HEK293T (cell line): ENCODE measurements at regions not wholly inside any gene's neighbourhood (a gene's known extent, or its start where the extent isn't known, plus 50 kb on each side); places are given as distances from the start of the nearest gene placed in this dataset.

Experiments used
- CTCF ChIA-PET: fragments of 350-600 bp; formaldehyde crosslinking; extraction: SDS; loops from one replicate; lab custom pipeline; 2021; ENCODE audit warnings: antibody characterized with exemption, inconsistent platforms; lab: Yijun Ruan, JAX
- POLR2A ChIA-PET: fragments of 350-600 bp; formaldehyde crosslinking; extraction: SDS; loops from one replicate; lab custom pipeline; 2020; ENCODE audit warnings: antibody characterized with exemption, inconsistent platforms; lab: Yijun Ruan, JAX
- DNase-seq: peaks from one replicate; pipeline ENCODE4 v3.0.0; 2012; ENCODE audit warnings: mixed read lengths; ENCODE audit errors: extremely low spot score
- ARNT ChIP-seq: fragments of 450-650 bp; IDR thresholded peaks from 2 replicates; pipeline ENCODE4 v1.6.1; 2017; ENCODE audit warnings: mild to moderate bottlenecking
- BHLHE40 ChIP-seq: fragments of 450-650 bp; IDR thresholded peaks from 2 replicates; pipeline ENCODE4 v1.6.1; 2016; ENCODE audit warnings: mild to moderate bottlenecking, moderate library complexity, borderline replicate concordance
- CTBP1 ChIP-seq: fragments of 450-650 bp; IDR thresholded peaks from 2 replicates; pipeline ENCODE4 v1.6.1; 2016; ENCODE audit warnings: borderline replicate concordance
- ELF4 ChIP-seq: fragments of 450-650 bp; IDR thresholded peaks from 2 replicates; pipeline ENCODE4 v1.6.1; 2017; ENCODE audit warnings: antibody characterized with exemption
- FOXA1 ChIP-seq: fragments of 450-650 bp; IDR thresholded peaks from 2 replicates; pipeline ENCODE4 v1.6.1; 2016; ENCODE audit warnings: mild to moderate bottlenecking
- FOXK2 ChIP-seq: fragments of 450-650 bp; IDR thresholded peaks from 2 replicates; pipeline ENCODE4 v1.6.1; 2016; ENCODE audit warnings: mild to moderate bottlenecking
- FOXM1 ChIP-seq: fragments of 450-650 bp; IDR thresholded peaks from 2 replicates; pipeline ENCODE4 v1.6.1; 2017; ENCODE audit warnings: mild to moderate bottlenecking, borderline replicate concordance
- HDGF ChIP-seq: fragments of 450-650 bp; IDR thresholded peaks from 2 replicates; pipeline ENCODE4 v1.6.1; 2017; ENCODE audit warnings: antibody characterized with exemption, borderline replicate concordance
- L3MBTL2 ChIP-seq: fragments of 450-650 bp; conservative IDR thresholded peaks from 2 replicates; pipeline ENCODE4 v1.6.1; 2016; ENCODE audit warnings: mild to moderate bottlenecking
- LEF1 ChIP-seq: fragments of 450-650 bp; IDR thresholded peaks from 2 replicates; pipeline ENCODE4 v1.6.1; 2017; ENCODE audit warnings: mild to moderate bottlenecking, borderline replicate concordance
- NFRKB ChIP-seq: fragments of 450-650 bp; IDR thresholded peaks from 2 replicates; pipeline ENCODE4 v1.6.1; 2016; ENCODE audit warnings: mild to moderate bottlenecking, moderate library complexity
- PKNOX1 ChIP-seq: fragments of 450-650 bp; IDR thresholded peaks from 2 replicates; pipeline ENCODE4 v1.6.1; 2016
- SP1 ChIP-seq: fragments of 450-650 bp; IDR thresholded peaks from 2 replicates; pipeline ENCODE4 v1.6.1; 2017
- SUZ12 ChIP-seq: fragments of 450-650 bp; IDR thresholded peaks from 2 replicates; pipeline ENCODE4 v1.6.1; 2016; ENCODE audit warnings: mild to moderate bottlenecking
- TARDBP ChIP-seq: fragments of 450-650 bp; IDR thresholded peaks from 2 replicates; pipeline ENCODE4 v1.6.1; 2016
- ZNF384 ChIP-seq: fragments of 450-650 bp; IDR thresholded peaks from 2 replicates; pipeline ENCODE4 v1.6.1; 2016

- TF ChIP-seq ELF4 (no peak), ARNT (no peak), L3MBTL2 (no peak), FOXK2 (no peak), CTBP1 (no peak), SUZ12 (no peak), ZNF384 (no peak), FOXA1 (no peak)
- no peak for DNase-seq
Observed at GRCh38 chr4:132384709-132385108, 764.4 kb upstream of the PCDH10 start.

GRCh38 chr4:132386130-132386529 lies 763.0 kb upstream of the PCDH10 start:
- ChIA-PET CTCF (no interaction called here), POLR2A (no interaction called here)
- DNase-seq, result no peak
- no peak for TF ChIP-seq SUZ12
- no peak for TF ChIP-seq FOXM1
- no peak for TF ChIP-seq FOXK2
- TF ChIP-seq FOXA1, result no peak
- no peak for TF ChIP-seq CTBP1
- TF ChIP-seq HDGF, result no peak
- TF ChIP-seq ELF4, result no peak
- no peak for TF ChIP-seq TARDBP
- no peak for TF ChIP-seq BHLHE40
- TF ChIP-seq PKNOX1, result no peak
- no peak for TF ChIP-seq NFRKB
- no peak for TF ChIP-seq L3MBTL2
- TF ChIP-seq SP1, result no peak
- no peak for TF ChIP-seq ARNT
- no peak for TF ChIP-seq ZNF384
- TF ChIP-seq LEF1, result no peak

More at GRCh38 chr4:132384709-132385108, 764.4 kb upstream of the PCDH10 start:
- ChIA-PET POLR2A (no interaction called here), CTCF (no interaction called here)

- CTCF ChIA-PET, result no interaction called here
- POLR2A ChIA-PET, result no interaction called here
- DNase-seq, result no peak
Observed at GRCh38 chr4:132387060-132387459, 762.0 kb upstream of the PCDH10 start.

GRCh38 chr4:132395561-132395960 lies 753.5 kb upstream of the PCDH10 start:
- POLR2A ChIA-PET, result no interaction called here
- CTCF ChIA-PET, result no interaction called here
- TF ChIP-seq CTBP1 (no peak), ARNT (no peak), SP1 (no peak), ZNF384 (no peak), BHLHE40 (no peak), LEF1 (no peak), NFRKB (no peak), SUZ12 (no peak), FOXK2 (no peak), ELF4 (no peak), L3MBTL2 (no peak), PKNOX1 (no peak), FOXA1 (no peak), FOXM1 (no peak)
- no peak for DNase-seq

More at GRCh38 chr4:132387060-132387459, 762.0 kb upstream of the PCDH10 start:
- TF ChIP-seq TARDBP (no peak), FOXK2 (no peak)

- TF ChIP-seq SP1 (no peak), FOXM1 (no peak), LEF1 (no peak), CTBP1 (no peak), ARNT (no peak), HDGF (no peak), TARDBP (no peak), FOXA1 (no peak), ELF4 (no peak), FOXK2 (no peak), NFRKB (no peak), PKNOX1 (no peak), SUZ12 (no peak)
- ChIA-PET POLR2A (no interaction called here), CTCF (no interaction called here)
- DNase-seq, result no peak
Observed at GRCh38 chr4:132396636-132397035, 752.5 kb upstream of the PCDH10 start.

GRCh38 chr4:132417220-132417619 lies 731.9 kb upstream of the PCDH10 start:
- DNase-seq, result no peak
- TF ChIP-seq ELF4 (no peak), ZNF384 (peak; percentile 72; the same call in 1 of the 2 replicates)
- CTCF ChIA-PET, result no interaction called here
- POLR2A ChIA-PET, result no interaction called here

- POLR2A ChIA-PET, result no interaction called here
- DNase-seq, result no peak
- TF ChIP-seq TARDBP (no peak), ARNT (no peak), ZNF384 (no peak), PKNOX1 (no peak), ELF4 (no peak), FOXK2 (no peak), BHLHE40 (no peak), L3MBTL2 (no peak)
- CTCF ChIA-PET, result no interaction called here
Observed at GRCh38 chr4:132427125-132427524, 722.0 kb upstream of the PCDH10 start.
